BLaER1 treated with 17β-estradiol and CSF1 and Interleukin-3, amounts not matched to agents 10 nM and 100 nM (cell line): ENCODE measurements at regions not wholly inside any gene's neighbourhood (a gene's known extent, or its start where the extent isn't known, plus 50 kb on each side); places are given as distances from the start of the nearest gene placed in this dataset.
"Not testable (repeated sequence)": the region's sequence is repeated elsewhere in the genome, so short reads cannot be mapped to it uniquely, and the experiment has no call there.

Experiments
- H3K27ac ChIP-seq, 11 experiments: shearing (Covaris generic); formaldehyde crosslinking; 2 replicates each; pipeline ENCODE4 v1.8.1; 2022
- H3K27me3 ChIP-seq, 11 experiments: shearing (Covaris generic); formaldehyde crosslinking; 2 replicates each; pipeline ENCODE4 v1.8.1; 2022
- H3K36me3 ChIP-seq, 11 experiments: shearing (Covaris generic); formaldehyde crosslinking; 2 replicates each; pipeline ENCODE4 v1.8.1; 2022
- H3K4me1 ChIP-seq, 10 experiments: shearing (Covaris generic); formaldehyde crosslinking; 2 replicates each; pipeline ENCODE4 v1.8.1; 2022
- H3K4me2 ChIP-seq, 11 experiments: shearing (Covaris generic); formaldehyde crosslinking; 2 replicates each; pipeline ENCODE4 v1.8.1; 2022
- H3K4me3 ChIP-seq, 10 experiments: shearing (Covaris generic); formaldehyde crosslinking; 2 replicates each; pipeline ENCODE4 v1.8.1; 2022
- H3K9ac ChIP-seq, 11 experiments: shearing (Covaris generic); formaldehyde crosslinking; 2 replicates each; pipeline ENCODE4 v1.8.1; 2022
- H3K9me3 ChIP-seq, 11 experiments: shearing (Covaris generic); formaldehyde crosslinking; replicated peaks in 1 of 11; 2 replicates each; pipeline ENCODE4 v1.8.1; 2022
- H4K20me1 ChIP-seq, 11 experiments: shearing (Covaris generic); formaldehyde crosslinking; 2 replicates each; pipeline ENCODE4 v1.8.1; 2022
- Cebpa-rat ChIP-seq, 11 experiments: shearing (Covaris generic); IDR thresholded peaks; 2 replicates each; pipeline ENCODE4 v1.8.1; 2022

DNA sequence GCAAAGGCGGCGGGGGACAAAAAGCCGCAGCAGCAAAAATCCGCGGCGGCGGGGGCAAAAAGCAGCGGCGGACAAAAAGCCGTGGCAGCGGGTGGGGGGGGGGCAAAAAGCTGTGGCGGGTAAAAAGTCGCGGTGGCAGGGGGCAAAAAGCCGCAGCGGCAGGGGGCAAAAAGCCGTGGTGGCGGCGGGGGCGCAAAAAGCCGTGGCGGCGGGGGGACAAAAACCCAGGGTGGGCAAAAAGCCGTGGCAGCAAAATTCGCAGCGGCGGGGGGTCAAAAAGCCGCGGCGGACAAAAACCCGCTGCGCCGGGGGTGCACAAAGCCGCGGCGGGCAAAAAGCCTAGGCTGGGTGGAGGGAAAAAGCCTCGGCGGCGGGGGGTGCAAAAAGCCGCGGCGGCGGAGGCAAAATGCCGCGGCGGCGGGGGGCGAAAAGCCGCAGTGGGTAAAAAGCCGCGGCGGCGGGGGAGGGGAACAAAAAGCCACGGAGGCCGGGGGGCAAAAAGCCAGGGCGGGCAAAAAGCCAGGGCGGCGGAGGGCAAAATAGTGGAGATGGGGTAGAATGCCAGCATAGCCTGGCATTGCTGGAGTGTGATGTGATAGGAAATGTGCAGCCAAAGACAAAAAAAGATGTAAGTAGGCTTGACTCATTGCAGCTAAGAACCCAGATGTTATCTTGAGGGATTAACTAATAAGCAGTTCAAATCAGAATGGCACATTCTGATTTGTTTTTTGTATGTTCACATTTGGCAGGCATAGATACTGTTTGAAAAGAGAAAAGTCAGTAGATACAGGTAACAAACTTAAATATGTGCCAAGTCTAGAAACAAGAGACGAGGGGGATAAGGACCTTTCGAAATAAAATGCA lies 1076.3 kb downstream of the RPIA start:
- H4K20me1 ChIP-seq = no peaks in the 10 kb centered on the region; a peak in 1 of 22 replicates
- TF ChIP-seq Cebpa-rat (IDR thresholded peaks at IDR 0.05) = no peak
- 0 out of 20 replicates have a peak overlapping the region, but pooled peaks of 2 of the 10 experiments have one; percentile 11 to 16 for H3K4me3 ChIP-seq
- H3K4me1 ChIP-seq = no peaks in the 10 kb centered on the region
- H3K9me3 ChIP-seq = peaks cover 30 to 53% (median 49%) of the 10 kb centered on the region in 11 experiments
- H3K9ac ChIP-seq = no peak overlapping the region
- H3K27me3 ChIP-seq = peaks cover 30 to 53% (median 44%) of the 10 kb centered on the region in 11 experiments
- H3K36me3 ChIP-seq = no peaks in the 10 kb centered on the region
- no peak overlapping the region for H3K27ac ChIP-seq
- H3K4me2 ChIP-seq = peak overlapping the region in 2 of 11 experiments; percentile 9 to 13; a peak in 2 of 22 replicates

DNA sequence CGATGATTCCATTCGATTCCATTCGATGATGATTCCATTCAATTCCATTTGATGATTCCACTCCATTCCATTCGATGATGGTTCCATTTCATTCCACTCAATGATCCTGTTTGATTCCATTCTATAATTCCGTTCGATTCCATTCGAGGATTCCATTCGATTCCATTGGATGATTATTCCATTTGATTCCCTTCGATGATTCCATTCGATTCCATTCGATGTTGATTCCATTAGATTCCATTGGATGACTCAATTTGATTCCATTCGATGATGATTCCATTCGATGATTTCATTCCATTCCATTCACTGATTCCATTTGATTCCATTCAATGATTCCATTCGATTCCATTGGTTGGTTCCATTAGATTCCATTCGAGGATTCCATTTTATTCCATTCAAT lies 1084.4 kb downstream of the RPIA start:
- Histone ChIP-seq H3K27me3 (no peaks in the 10 kb centered on the region), H3K9me3 (peaks cover 75 to 87% (median 83%) of the 10 kb centered on the region in 11 experiments), H4K20me1 (no peaks in the 10 kb centered on the region), H3K4me2 (no peak overlapping the region), H3K4me1 (no peaks in the 10 kb centered on the region), H3K9ac (no peak overlapping the region), H3K36me3 (no peaks in the 10 kb centered on the region), H3K27ac (no peak overlapping the region), H3K4me3 (no peak overlapping the region)
- TF ChIP-seq Cebpa-rat (IDR thresholded peaks at IDR 0.05) = no peak

DNA sequence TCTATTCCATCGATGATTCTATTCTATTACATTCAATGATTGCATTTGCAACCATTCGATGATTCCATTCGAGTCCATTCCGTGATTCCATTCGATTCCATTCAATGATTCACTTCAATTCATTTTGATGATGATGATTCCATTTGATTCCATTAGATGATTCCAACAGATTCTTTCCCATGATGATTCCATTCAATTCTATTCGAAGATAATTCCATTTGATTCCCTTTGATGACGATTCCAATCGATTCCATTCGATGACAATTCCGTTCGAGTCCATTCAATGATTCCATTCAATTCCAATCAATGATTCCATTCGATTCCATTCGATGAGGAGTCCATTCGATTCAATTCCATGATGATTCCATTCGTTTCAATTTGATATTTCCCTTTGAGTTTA lies 1088.8 kb downstream of the RPIA start:
- no peak overlapping the region for H3K4me2 ChIP-seq
- H3K9me3 ChIP-seq = peaks cover 100% of the 10 kb centered on the region in 11 experiments

DNA sequence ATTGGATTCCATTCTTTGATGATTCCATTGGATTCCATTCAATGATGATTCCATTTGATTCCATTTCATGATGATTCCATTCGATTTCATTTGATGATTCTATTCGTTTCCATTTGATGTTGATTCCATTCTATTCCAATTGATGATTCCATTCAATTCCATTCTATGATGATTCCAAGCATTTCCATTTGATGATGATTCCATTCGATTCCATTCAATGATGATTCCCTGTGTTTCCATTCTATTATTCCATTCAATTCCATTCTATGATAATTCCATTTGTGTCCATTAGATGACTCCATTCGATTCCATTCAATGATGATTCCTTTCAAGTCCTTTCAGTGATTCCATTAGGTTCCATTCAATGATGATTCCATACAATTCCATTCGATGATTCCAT lies 1090.5 kb downstream of the RPIA start:
- Histone ChIP-seq H3K4me1 (no peaks in the 10 kb centered on the region), H3K4me2 (no peak overlapping the region), H3K4me3 (no peak overlapping the region), H3K9me3 (peaks cover 100% of the 10 kb centered on the region in 11 experiments), H3K27ac (no peak overlapping the region), H3K36me3 (no peaks in the 10 kb centered on the region), H3K9ac (no peak overlapping the region), H3K27me3 (no peaks in the 10 kb centered on the region), H4K20me1 (no peaks in the 10 kb centered on the region)
- TF ChIP-seq Cebpa-rat (IDR thresholded peaks at IDR 0.05) = no peak

More for the DNA sequence above, 1088.8 kb downstream of the RPIA start:
- H3K27ac ChIP-seq = no peak overlapping the region
- no peak overlapping the region; a peak in 1 of 20 replicates for H3K4me3 ChIP-seq
- no peak for TF ChIP-seq Cebpa-rat (IDR thresholded peaks at IDR 0.05)
- no peaks in the 10 kb centered on the region for H3K27me3 ChIP-seq
- H3K9ac ChIP-seq = no peak overlapping the region
- H3K36me3 ChIP-seq = no peaks in the 10 kb centered on the region
- H4K20me1 ChIP-seq = no peaks in the 10 kb centered on the region
- no peaks in the 10 kb centered on the region for H3K4me1 ChIP-seq

DNA sequence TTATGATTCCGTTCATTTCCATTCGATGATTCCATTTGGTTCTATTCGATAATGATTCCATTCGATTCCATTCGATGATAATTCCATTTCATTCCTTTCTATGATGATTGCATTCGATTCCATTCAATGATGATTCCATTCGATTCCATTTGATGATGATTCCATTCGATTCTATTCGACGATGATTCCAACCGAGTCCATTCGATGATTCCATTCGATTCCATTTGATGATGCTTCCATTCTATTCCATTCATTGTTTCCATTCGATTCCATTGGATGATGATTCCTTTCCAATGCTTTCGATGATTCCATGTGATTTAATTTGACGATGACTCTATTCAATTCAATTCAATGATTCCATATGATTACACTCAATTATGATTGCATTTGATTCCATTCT lies 1093.5 kb downstream of the RPIA start:
- Histone ChIP-seq H3K27ac (no peak overlapping the region), H3K4me3 (no peak overlapping the region), H4K20me1 (no peaks in the 10 kb centered on the region), H3K36me3 (no peaks in the 10 kb centered on the region), H3K27me3 (no peaks in the 10 kb centered on the region), H3K4me2 (no peak overlapping the region), H3K9ac (no peak overlapping the region), H3K9me3 (peaks cover 100% of the 10 kb centered on the region in 11 experiments), H3K4me1 (no peaks in the 10 kb centered on the region)
- no peak for TF ChIP-seq Cebpa-rat (IDR thresholded peaks at IDR 0.05)

DNA sequence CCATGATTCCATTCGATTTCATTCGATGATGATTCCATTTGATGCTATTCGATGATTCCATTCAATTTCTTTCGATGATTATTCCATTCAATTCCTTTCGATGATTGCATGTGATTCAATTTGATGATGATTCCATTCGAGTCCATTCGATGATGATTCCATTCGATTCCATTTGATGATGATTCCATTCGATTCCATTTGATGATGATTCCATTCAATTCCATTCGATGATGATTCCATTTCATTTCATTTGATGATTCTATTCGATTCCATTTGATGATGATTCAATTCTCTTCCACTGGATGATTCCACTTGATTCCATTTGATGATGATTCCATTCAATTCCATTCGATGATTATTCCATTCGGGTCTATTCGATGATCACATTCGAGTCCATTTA lies 1094.1 kb downstream of the RPIA start:
- not testable (repeated sequence) for H3K27ac ChIP-seq, H3K4me1 ChIP-seq, H3K27me3 ChIP-seq, H4K20me1 ChIP-seq, H3K36me3 ChIP-seq, H3K4me2 ChIP-seq, H3K4me3 ChIP-seq, H3K9ac ChIP-seq
- peaks cover 100% of the 10 kb centered on the region in 11 experiments for H3K9me3 ChIP-seq

DNA sequence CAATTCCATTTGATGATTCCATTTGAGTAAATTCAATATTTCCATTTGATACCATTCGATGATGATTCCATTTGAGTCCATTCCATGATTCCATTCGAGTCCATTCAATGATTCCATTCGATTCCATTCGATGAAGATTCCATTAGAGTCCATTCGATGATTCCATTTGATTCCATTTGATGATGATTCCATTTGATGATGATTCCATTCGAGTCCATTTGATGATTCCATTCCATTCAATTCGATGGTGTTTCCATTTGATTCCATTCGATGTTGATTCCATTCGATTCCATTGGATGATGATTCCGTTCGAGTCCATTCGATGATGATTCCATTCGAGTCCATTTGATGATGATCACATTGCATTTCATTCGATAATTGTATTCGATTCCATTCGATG lies 1095.2 kb downstream of the RPIA start:
- H3K9me3 ChIP-seq = peaks cover 100% of the 10 kb centered on the region in 11 experiments
- H3K27me3 ChIP-seq, H3K4me2 ChIP-seq: not testable (repeated sequence)

DNA sequence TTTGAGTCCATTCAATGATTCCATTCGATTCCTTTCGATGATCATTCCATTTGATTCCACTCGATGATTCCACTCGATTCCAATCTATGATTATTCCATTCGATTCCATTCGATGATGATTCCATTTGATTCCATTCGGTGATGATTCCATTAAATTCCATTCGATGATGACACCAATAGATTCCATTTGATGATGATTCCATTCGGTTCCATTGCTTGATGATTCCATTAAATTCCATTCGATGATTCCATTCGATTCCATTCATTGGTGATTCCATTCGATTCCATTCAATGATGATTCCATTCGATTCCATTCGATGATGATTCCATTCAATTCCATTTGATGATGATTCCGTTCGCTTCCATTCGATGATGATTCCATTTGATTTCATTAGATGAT lies 1104.1 kb downstream of the RPIA start:
- H3K9ac ChIP-seq, H3K4me1 ChIP-seq, H3K4me3 ChIP-seq, H3K4me2 ChIP-seq, H3K27me3 ChIP-seq, H3K27ac ChIP-seq, H3K36me3 ChIP-seq, H4K20me1 ChIP-seq: not testable (repeated sequence)
- peaks cover 100% of the 10 kb centered on the region in 11 experiments for H3K9me3 ChIP-seq

More for the DNA sequence above, 1095.2 kb downstream of the RPIA start:
- H3K4me1 ChIP-seq, H4K20me1 ChIP-seq, H3K9ac ChIP-seq, H3K4me3 ChIP-seq, H3K36me3 ChIP-seq, H3K27ac ChIP-seq: not testable (repeated sequence)

DNA sequence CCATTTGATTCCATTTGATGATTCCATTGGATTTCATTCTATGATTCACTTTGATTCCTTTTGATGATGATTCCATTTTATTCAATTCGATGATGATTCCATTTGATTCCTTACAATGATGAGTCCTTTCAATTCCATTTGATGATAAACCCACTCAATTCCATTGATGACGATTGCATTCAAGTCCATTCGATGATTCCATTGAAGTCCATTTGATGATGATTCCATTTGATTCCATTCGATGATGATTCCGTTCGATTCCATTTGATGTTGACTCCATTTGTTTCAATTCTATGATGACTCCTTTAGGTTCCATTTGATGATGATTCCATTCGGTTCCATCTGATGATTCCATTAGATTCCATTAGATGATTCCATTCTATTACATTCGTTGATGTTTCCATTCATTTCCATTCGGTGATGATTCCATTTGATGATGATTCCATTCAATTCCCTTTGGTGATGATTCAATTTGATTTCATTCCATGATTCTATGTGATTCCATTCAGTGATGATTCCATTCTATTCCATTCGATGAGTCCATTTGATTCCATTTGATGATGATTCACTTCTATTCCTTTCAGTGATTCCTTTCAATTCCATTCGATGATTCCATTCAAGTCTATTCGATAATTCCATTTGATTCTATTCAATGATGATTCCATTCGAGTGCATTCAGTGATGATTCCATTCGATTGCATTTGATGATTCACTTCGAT lies 1106.0 kb downstream of the RPIA start:
- Histone ChIP-seq H4K20me1 (no peaks in the 10 kb centered on the region), H3K27ac (no peak overlapping the region), H3K4me3 (no peak overlapping the region), H3K9ac (no peak overlapping the region), H3K36me3 (no peaks in the 10 kb centered on the region), H3K4me2 (no peak overlapping the region), H3K4me1 (no peaks in the 10 kb centered on the region), H3K27me3 (no peaks in the 10 kb centered on the region), H3K9me3 (peaks cover 100% of the 10 kb centered on the region in 11 experiments)
- no peak for TF ChIP-seq Cebpa-rat (IDR thresholded peaks at IDR 0.05)

DNA sequence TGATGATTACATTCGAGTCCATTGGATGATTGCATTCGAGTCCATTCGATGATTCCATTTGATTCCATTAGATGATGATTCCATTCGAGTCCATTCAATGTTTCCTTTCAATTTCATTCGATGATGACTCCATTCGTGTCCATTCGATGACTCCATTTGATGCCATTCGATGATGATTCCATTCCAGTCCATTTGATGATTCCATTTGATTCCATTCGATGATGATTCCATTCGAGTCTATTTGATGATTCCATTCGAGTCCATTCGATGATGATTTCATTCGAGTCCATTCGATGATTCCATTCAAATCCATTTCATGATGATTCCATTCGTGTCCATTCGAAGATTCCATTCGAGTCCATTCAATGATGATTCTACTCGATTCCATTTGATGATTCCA lies 1109.7 kb downstream of the RPIA start:
- H4K20me1 ChIP-seq, H3K9ac ChIP-seq, H3K27me3 ChIP-seq, H3K4me2 ChIP-seq, H3K4me3 ChIP-seq, H3K27ac ChIP-seq, H3K4me1 ChIP-seq, H3K36me3 ChIP-seq: not testable (repeated sequence)
- peaks cover 100% of the 10 kb centered on the region in 11 experiments for H3K9me3 ChIP-seq

DNA sequence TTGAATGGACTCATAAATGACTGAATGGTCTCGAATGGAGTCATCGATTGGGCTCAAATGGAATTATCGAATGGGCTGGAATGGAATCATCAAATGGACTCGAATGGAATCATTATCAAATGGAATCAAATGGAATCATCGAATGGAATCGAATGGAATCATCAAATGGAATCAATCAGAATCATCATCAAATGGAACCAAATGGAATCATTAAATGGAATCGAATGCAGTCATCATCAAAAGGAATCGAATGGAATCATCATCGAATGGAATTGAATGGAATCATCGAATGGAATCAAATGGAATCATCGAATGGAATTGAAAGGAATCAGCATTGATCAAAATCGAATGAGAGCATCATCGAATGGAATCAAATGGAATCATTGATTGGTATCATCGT lies 1114.9 kb downstream of the RPIA start:
- H3K4me1 ChIP-seq, H3K4me2 ChIP-seq, H3K9ac ChIP-seq, H3K27me3 ChIP-seq, H3K27ac ChIP-seq, H3K4me3 ChIP-seq, H3K36me3 ChIP-seq, H4K20me1 ChIP-seq: not testable (repeated sequence)
- H3K9me3 ChIP-seq = peaks cover 72 to 95% (median 93%) of the 10 kb centered on the region in 11 experiments
